Neuronal stem cell (in vitro differentiated cells): ENCODE measurements at regions not wholly inside any gene's neighbourhood (a gene's known extent, or its start where the extent isn't known, plus 50 kb on each side); places are given as distances from the start of the nearest gene placed in this dataset.

Source experiments
- DNase-seq: peaks from one replicate; pipeline ENCODE4 v3.0.0-alpha.2; 2013; ENCODE audit warnings: low spot score
- H2AFZ ChIP-seq: one replicate; pipeline ENCODE4 v1.6.1; 2013; ENCODE audit warnings: mild to moderate bottlenecking, low read length, inconsistent platforms
- H2AK5ac ChIP-seq: 2 replicates; pipeline ENCODE4 v1.6.1; 2013; ENCODE audit warnings: low read depth, mild to moderate bottlenecking, inconsistent platforms, low read length, moderate library complexity, mixed read lengths
- H2BK120ac ChIP-seq: 2 replicates; pipeline ENCODE4 v1.6.1; 2013; ENCODE audit warnings: low read depth, mild to moderate bottlenecking, inconsistent platforms, low read length, moderate library complexity, mixed read lengths
- H2BK12ac ChIP-seq: one replicate; pipeline ENCODE4 v1.6.1; 2013; ENCODE audit warnings: low read length, inconsistent platforms
- H2BK15ac ChIP-seq: 2 replicates; pipeline ENCODE4 v1.6.1; 2013; ENCODE audit warnings: mild to moderate bottlenecking, low read length, inconsistent platforms, mixed read lengths
- H2BK5ac ChIP-seq: one replicate; pipeline ENCODE4 v1.6.1; 2013; ENCODE audit warnings: inconsistent platforms, mild to moderate bottlenecking, low read length, moderate library complexity
- H3K14ac ChIP-seq: one replicate; pipeline ENCODE4 v1.6.1; 2013; ENCODE audit warnings: low read length, inconsistent platforms
- H3K18ac ChIP-seq: 2 replicates; pipeline ENCODE4 v1.6.1; 2013; ENCODE audit warnings: low read length, inconsistent platforms
- H3K23ac ChIP-seq: 2 replicates; pipeline ENCODE4 v1.6.1; 2013; ENCODE audit warnings: low read depth, mild to moderate bottlenecking, mixed read lengths, low read length, inconsistent platforms; ENCODE audit not compliant: poor library complexity
- H3K27ac ChIP-seq: replicated peaks from 3 replicates; pipeline ENCODE4 v1.5.1; 2013; ENCODE audit warnings: low read length, inconsistent platforms
- H3K27me3 ChIP-seq, 3 experiments: 2 replicates each; pipeline ENCODE4 v1.6.1; 2013; ENCODE audit warnings: low read length in 3 of 3, mild to moderate bottlenecking in 2 of 3, inconsistent platforms in 1 of 3, low read depth in 1 of 3, mixed read lengths in 1 of 3, moderate library complexity in 1 of 3; ENCODE audit not compliant: control insufficient read depth in 3 of 3, insufficient read depth in 3 of 3
- H3K36me3 ChIP-seq, 2 donors: replicated peaks in 1 of 2; 2 replicates each; pipeline ENCODE4 v1.6.1; 2013; ENCODE audit warnings: low read length in 2 of 2; ENCODE audit not compliant: control insufficient read depth in 2 of 2, insufficient read depth in 2 of 2
- H3K4ac ChIP-seq: 2 replicates; pipeline ENCODE4 v1.6.1; 2013; ENCODE audit warnings: inconsistent platforms, mild to moderate bottlenecking, low read length, moderate library complexity
- H3K4me1 ChIP-seq, 2 donors: 1 replicate in 1 of 2; 2 replicates in 1 of 2; pipeline ENCODE4 v1.6.1; 2013; ENCODE audit warnings: low read length in 2 of 2, low read depth in 1 of 2; ENCODE audit not compliant: control insufficient read depth in 2 of 2, insufficient read depth in 1 of 2
- H3K4me2 ChIP-seq: one replicate; pipeline ENCODE4 v1.6.1; 2013; ENCODE audit warnings: mild to moderate bottlenecking, low read length, inconsistent platforms; ENCODE audit not compliant: insufficient read depth, poor library complexity, severe bottlenecking
- H3K4me3 ChIP-seq, 2 donors: 2 replicates each; pipeline ENCODE4 v1.5.1; 2013; ENCODE audit warnings: low read length in 2 of 2, mild to moderate bottlenecking in 2 of 2, inconsistent platforms in 1 of 2, moderate library complexity in 1 of 2
- H3K79me1 ChIP-seq: one replicate; pipeline ENCODE4 v1.6.1; 2013; ENCODE audit warnings: low read depth, mild to moderate bottlenecking, inconsistent platforms, low read length, moderate library complexity
- H3K9ac ChIP-seq: one replicate; pipeline ENCODE4 v1.6.1; 2013; ENCODE audit warnings: mild to moderate bottlenecking, low read depth, low read length, inconsistent platforms; ENCODE audit not compliant: poor library complexity
- H3K9me3 ChIP-seq, 2 donors: replicated peaks in 1 of 2; 2 replicates each; pipeline versions ENCODE3 to v1.6.1; 2013; ENCODE audit warnings: low read length in 2 of 2, mild to moderate bottlenecking in 2 of 2, inconsistent platforms in 1 of 2, low read depth in 1 of 2, mixed read lengths in 1 of 2, moderate library complexity in 1 of 2; ENCODE audit not compliant: control insufficient read depth in 2 of 2, insufficient read depth in 1 of 2
- H4K8ac ChIP-seq: one replicate; pipeline ENCODE4 v1.6.1; 2013; ENCODE audit warnings: low read depth, mild to moderate bottlenecking, inconsistent platforms, low read length, moderate library complexity
- H4K91ac ChIP-seq: one replicate; pipeline ENCODE4 v1.6.1; 2013; ENCODE audit warnings: low read length, low read depth, mild to moderate bottlenecking, inconsistent platforms; ENCODE audit not compliant: poor library complexity
- WGBS, 2 donors: extraction: QIAGEN DNeasy Blood & Tissue Kit; methylation state at CpG; one replicate each; pipeline ENCODE4 v1.1.7; 2013; ENCODE audit warnings: missing lambda C conversion rate in 2 of 2, mixed read lengths in 1 of 2; ENCODE audit not compliant: insufficient read length in 2 of 2, insufficient replicate concordance in 1 of 2; ENCODE audit errors: extremely low coverage in 2 of 2; 5-methylcytosine and 5-hydroxymethylcytosine counted together

GRCh38 chr10:130708465-130709070, 572.4 kb downstream of the GLRX3 start:
- DNase-seq = no peak
- Histone ChIP-seq H3K9ac (peak overlapping the region; percentile 50), H3K23ac (peak overlapping the region; percentile 62)

GRCh38 chr10:130709415-130709814, 573.2 kb downstream of the GLRX3 start:
- Histone ChIP-seq H3K27me3 (no peaks in the 10 kb centered on the region), H3K4ac (no peak overlapping the region), H3K79me1 (no peaks in the 10 kb centered on the region), H4K91ac (no peak overlapping the region), H3K4me3 (no peak overlapping the region), H3K23ac (peak overlapping the region; percentile 46), H3K4me2 (no peak overlapping the region), H2AFZ (no peak overlapping the region), H3K36me3 (no peaks in the 10 kb centered on the region), H2BK15ac (no peak overlapping the region), H3K18ac (no peak overlapping the region), H2AK5ac (no peak overlapping the region), H2BK12ac (no peak overlapping the region), H4K8ac (no peak overlapping the region), H2BK120ac (no peak overlapping the region), H3K27ac (no peak overlapping the region), H3K14ac (no peak overlapping the region), H2BK5ac (no peak overlapping the region), H3K9me3 (no peaks in the 10 kb centered on the region), H3K9ac (no peak overlapping the region), H3K4me1 (peaks cover 0 to 2% of the 10 kb centered on the region in 2 donors)
- WGBS, 2 donors = no CpG with 5 or more reads among the region's 2 CpGs
- DNase-seq = no peak

More at GRCh38 chr10:130708465-130709070, 572.4 kb downstream of the GLRX3 start:
- Histone ChIP-seq H3K27ac (no peak overlapping the region), H2BK15ac (peak overlapping the region; percentile 41), H2BK120ac (peak overlapping the region; percentile 48), H3K27me3 (no peaks in the 10 kb centered on the region), H3K4me1 (no peaks in the 10 kb centered on the region), H3K36me3 (no peaks in the 10 kb centered on the region), H2BK12ac (peak overlapping the region; percentile 95), H3K18ac (peak overlapping the region; percentile 70), H2BK5ac (peak overlapping the region; percentile 72), H3K79me1 (no peaks in the 10 kb centered on the region), H3K4ac (no peak overlapping the region), H2AK5ac (peak overlapping the region; percentile 51), H3K9me3 (no peaks in the 10 kb centered on the region), H3K4me2 (no peak overlapping the region), H3K14ac (peak overlapping the region; percentile 96), H4K91ac (no peak overlapping the region), H3K4me3 (no peak overlapping the region), H2AFZ (no peak overlapping the region), H4K8ac (no peak overlapping the region)
- WGBS, 2 donors = no CpG with 5 or more reads among the region's 18 CpGs

- Histone ChIP-seq H3K23ac (no peak overlapping the region), H4K91ac (no peak overlapping the region), H2AK5ac (no peak overlapping the region), H3K18ac (peak overlapping the region; percentile 44), H3K27me3 (no peaks in the 10 kb centered on the region), H2BK5ac (no peak overlapping the region), H3K4ac (no peak overlapping the region), H2BK120ac (no peak overlapping the region), H3K9ac (no peak overlapping the region), H3K79me1 (no peaks in the 10 kb centered on the region), H3K36me3 (no peaks in the 10 kb centered on the region), H3K4me3 (no peak overlapping the region), H2BK15ac (no peak overlapping the region), H3K14ac (no peak overlapping the region), H3K4me2 (no peak overlapping the region), H3K4me1 (peaks cover 0 to 7% of the 10 kb centered on the region in 2 donors), H2AFZ (no peak overlapping the region), H3K27ac (no peak overlapping the region), H4K8ac (no peak overlapping the region), H2BK12ac (no peak overlapping the region), H3K9me3 (no peaks in the 10 kb centered on the region)
- no peak for DNase-seq
- WGBS, 2 donors = no CpG with 5 or more reads among the region's 14 CpGs
These were observed 574.9 kb downstream of the GLRX3 start for GRCh38 chr10:130711072-130711471.

- WGBS, 2 donors = no CpG with 5 or more reads among the region's 4 CpGs
These were observed 576.9 kb downstream of the GLRX3 start for GRCh38 chr10:130713135-130713534.

More at GRCh38 chr10:130713135-130713534, 576.9 kb downstream of the GLRX3 start:
- Histone ChIP-seq H4K8ac (no peak overlapping the region), H3K4me1 (peaks cover 0 to 7% of the 10 kb centered on the region in 2 donors), H2BK120ac (no peak overlapping the region), H3K4me2 (no peak overlapping the region), H3K18ac (no peak overlapping the region), H2AK5ac (no peak overlapping the region), H3K27ac (no peak overlapping the region), H3K4me3 (no peak overlapping the region), H3K14ac (no peak overlapping the region), H3K23ac (no peak overlapping the region), H3K79me1 (no peaks in the 10 kb centered on the region), H2BK5ac (no peak overlapping the region), H3K4ac (no peak overlapping the region), H3K36me3 (no peaks in the 10 kb centered on the region), H2AFZ (no peak overlapping the region), H3K9me3 (no peaks in the 10 kb centered on the region), H3K9ac (no peak overlapping the region), H4K91ac (no peak overlapping the region), H2BK15ac (no peak overlapping the region), H2BK12ac (no peak overlapping the region), H3K27me3 (no peaks in the 10 kb centered on the region)
- no peak for DNase-seq
